K562 (cell line): ENCODE measurements at regions not wholly inside any gene's neighbourhood (a gene's known extent, or its start where the extent isn't known, plus 50 kb on each side); places are given as distances from the start of the nearest gene placed in this dataset.

Experiments used
- ATAC-seq: fragments of 200-7000 bp; cut with Tn5 transposase; 3 replicates; pipeline ENCODE4 v1.9.1; 2020; ENCODE audit warnings: moderate library complexity
- BruUV-seq: library from RNA; stranded (reverse); fragments of 400-500 nt; replicated peaks from 2 replicates; lab custom pipeline; 2021; lab: Mats Ljungman, UMichigan
- CTCF ChIA-PET: fragments of 300-600 bp; formaldehyde crosslinking; extraction: SDS; loops from one replicate; lab custom pipeline; 2021; ENCODE audit warnings: low intra/inter-chr PET ratio; lab: Yijun Ruan, JAX
- POLR2A ChIA-PET: fragments of 300-600, 350-650 bp; sonication (Branson Sonifier 250); formaldehyde crosslinking; extraction: SDS; loops from one replicate; lab custom pipeline; 2021; ENCODE audit warnings: antibody characterized with exemption, inconsistent platforms; lab: Yijun Ruan, JAX
- DNase-seq, 4 experiments: peaks; one replicate each; pipeline versions ENCODE4 v3.0.0 to v3.0.0-alpha.2; 2011 to 2018; ENCODE audit warnings: low spot score in 3 of 4, mixed read lengths in 3 of 4; ENCODE audit errors: extremely low read depth in 1 of 4
- FAIRE-seq: peaks from 2 replicates; lab custom pipeline; 2011; peaks lifted over from hg19 to GRCh38; lab: Jason Lieb, UNC
- H2AFZ ChIP-seq: 2 replicates; pipeline ENCODE4 v1.6.0; 2011; ENCODE audit warnings: low read depth, low read length, control low read depth, inconsistent platforms
- H3K27ac ChIP-seq: fragments of 200-600 bp; 3 replicates; pipeline ENCODE4 v1.8.0; 2011; ENCODE audit warnings: low read depth, mild to moderate bottlenecking, control low read depth, inconsistent platforms, low read length, moderate library complexity, mixed read lengths; ENCODE audit errors: extremely low read depth
- H3K27me3 ChIP-seq, 2 experiments: fragments of 300-600 bp in 1 of 2; 2 replicates in 1 of 2; 3 replicates in 1 of 2; pipeline versions ENCODE4 v1.6.0 to v1.8.0; 2011; ENCODE audit warnings: inconsistent platforms in 2 of 2, low read length in 2 of 2, mild to moderate bottlenecking in 1 of 2, mixed read lengths in 1 of 2, moderate library complexity in 1 of 2; ENCODE audit not compliant: control insufficient read depth in 2 of 2, insufficient read depth in 2 of 2
- H3K36me3 ChIP-seq: fragments of 300-600 bp; 3 replicates; pipeline ENCODE4 v1.8.0; 2011; ENCODE audit warnings: mild to moderate bottlenecking, low read length, inconsistent platforms; ENCODE audit not compliant: control insufficient read depth, insufficient read depth
- H3K4me1 ChIP-seq, 2 experiments: fragments of 200-600 bp in 1 of 2; replicated peaks in 1 of 2; 2 replicates in 1 of 2; 3 replicates in 1 of 2; pipeline versions ENCODE4 v1.5.1 to v1.8.0; 2011; ENCODE audit warnings: inconsistent platforms in 2 of 2, low read length in 2 of 2, mild to moderate bottlenecking in 1 of 2, mixed read lengths in 1 of 2, moderate library complexity in 1 of 2; ENCODE audit not compliant: control insufficient read depth in 2 of 2, insufficient read depth in 2 of 2
- H3K4me2 ChIP-seq: 2 replicates; pipeline ENCODE4 v1.6.1; 2011; ENCODE audit warnings: low read length, control low read depth, inconsistent platforms, mixed read lengths; ENCODE audit not compliant: insufficient read depth
- H3K4me3 ChIP-seq: fragments of 200-600 bp; sonication (generic), shearing (Covaris generic); 2 replicates; pipeline ENCODE4 v1.5.1; 2016; ENCODE audit warnings: control low read depth, inconsistent platforms
- H3K79me2 ChIP-seq: fragments of 200-600 bp; 3 replicates; pipeline ENCODE4 v1.8.0; 2011; ENCODE audit warnings: low read length, inconsistent platforms; ENCODE audit not compliant: control insufficient read depth, insufficient read depth
- H3K9ac ChIP-seq, 2 experiments: 2 replicates each; pipeline versions ENCODE4 v1.6.0 to v1.6.1; 2011; ENCODE audit warnings: low read depth in 2 of 2, low read length in 2 of 2, control low read depth in 1 of 2, inconsistent platforms in 1 of 2, mild to moderate bottlenecking in 1 of 2, mixed read lengths in 1 of 2; ENCODE audit not compliant: insufficient read depth in 1 of 2
- H3K9me1 ChIP-seq: one replicate; pipeline ENCODE4 v1.6.0; 2011; ENCODE audit warnings: inconsistent platforms, mild to moderate bottlenecking, low read length, moderate library complexity; ENCODE audit not compliant: control insufficient read depth, insufficient read depth
- H3K9me3 ChIP-seq: replicated peaks from 2 replicates; pipeline ENCODE4 v1.5.1; 2011; ENCODE audit warnings: low read depth, low read length, inconsistent platforms; ENCODE audit not compliant: control insufficient read depth, insufficient read depth
- H4K20me1 ChIP-seq: replicated peaks from 2 replicates; pipeline ENCODE4 v1.6.1; 2011; ENCODE audit warnings: low read length, inconsistent platforms, mixed read lengths; ENCODE audit not compliant: control insufficient read depth, insufficient read depth
- C11orf30 ChIP-seq: fragments of 450-650 bp; IDR thresholded peaks from 2 replicates; pipeline ENCODE4 v1.6.1; 2016; ENCODE audit warnings: low read depth, mild to moderate bottlenecking
- FOXA3 ChIP-seq, 2 experiments: fragments of 450-650 bp in 1 of 2; sonication (generic) in 1 of 2; formaldehyde crosslinking; IDR thresholded peaks in 1 of 2; conservative IDR thresholded peaks in 1 of 2; 2 replicates each; pipeline versions ENCODE4 v1.4.0 to v1.8.0; 2020 to 2022; ENCODE audit warnings: mild to moderate bottlenecking in 2 of 2, missing genetic modification reagents in 1 of 2
- HDGF ChIP-seq: fragments of 450-650 bp; IDR thresholded peaks from 2 replicates; pipeline ENCODE4 v1.6.1; 2016
- HMBOX1 ChIP-seq: sonication (generic); IDR thresholded peaks from 2 replicates; pipeline ENCODE4 v1.6.1; 2016
- MAFG ChIP-seq: fragments of 450-650 bp; conservative IDR thresholded peaks from 2 replicates; pipeline ENCODE4 v1.6.1; 2016; ENCODE audit warnings: missing genetic modification characterization, missing compliant biosample characterization
- SIX5 ChIP-seq, 2 experiments: IDR thresholded peaks; 2 replicates each; pipeline ENCODE4 v1.6.1; 2011; ENCODE audit warnings: low read length in 2 of 2, borderline replicate concordance in 1 of 2, low read depth in 1 of 2, mild to moderate bottlenecking in 1 of 2, moderate library complexity in 1 of 2; ENCODE audit not compliant: insufficient read depth in 1 of 2
- SNIP1 ChIP-seq: fragments of 450-650 bp; IDR thresholded peaks from 2 replicates; pipeline ENCODE4 v1.7.1; 2017; ENCODE audit warnings: low read depth, mild to moderate bottlenecking
- TEAD2 ChIP-seq: fragments of 450-650 bp; IDR thresholded peaks from 2 replicates; pipeline ENCODE4 v1.6.1; 2016; ENCODE audit warnings: missing genetic modification characterization, control low read depth, missing compliant biosample characterization
- ZNF316 ChIP-seq: fragments of 450-650 bp; IDR thresholded peaks from 2 replicates; pipeline ENCODE4 v1.6.1; 2016
- WGBS: fragments of 100-300 bp; shearing (Covaris generic); methylation state at CpG from one replicate; pipeline ENCODE4 v1.1.6; 2016; ENCODE audit warnings: low coverage, mixed read lengths; ENCODE audit not compliant: insufficient coverage; ENCODE audit errors: missing lambda C conversion rate; 5-methylcytosine and 5-hydroxymethylcytosine counted together
- in situ Hi-C: fragments of 300-500 bp; cut with MboI; formaldehyde crosslinking; loops from 4 replicates; pipeline ENCODE4 v1.15.0; 2018; ENCODE audit warnings: inconsistent platforms, mixed read lengths
- intact Hi-C: fragments of 100-400 bp; cut with micrococcal nuclease; formaldehyde crosslinking; loops from 2 replicates; pipeline ENCODE4 v1.14.2; 2022

GRCh38 chr6:137645850-137646249, 151.7 kb upstream of the OLIG3 start:
- H3K9me3 ChIP-seq: no peaks in the 10 kb centered on the region
- no peak overlapping the region for H2AFZ ChIP-seq
- BruUV-seq: no TSS peak
- CTCF ChIA-PET: no interaction called here
- no peaks in the 10 kb centered on the region for H3K79me2 ChIP-seq
- in situ Hi-C loops (loop anchor here (25.0 kb wide), 1 partner anchor 809 kb away; no protein-coding TSS in a partner anchor), intact Hi-C loops (loop anchor here (10.0 kb wide), 1 partner anchor 801 kb away; no protein-coding TSS in a partner anchor)
- no peak overlapping the region for H3K4me2 ChIP-seq
- H3K9ac ChIP-seq: no peak overlapping the region
- no peak for FAIRE-seq
- no peaks in the 10 kb centered on the region for H3K36me3 ChIP-seq
- H3K27ac ChIP-seq: no peak overlapping the region
- TF ChIP-seq SIX5 (IDR thresholded peaks at IDR 0.05; ENCODE audit: borderline replicate concordance in 1 of 2, insufficient read depth in 1 of 2, low read depth in 1 of 2, low read length in 2 of 2) (0 out of 4 replicates have a peak, but pooled peaks of 1 of the 2 experiments have one; percentile 11), HDGF (no peak)
- H3K27me3 ChIP-seq: peaks cover 2 to 5% of the 10 kb centered on the region in 2 experiments; a peak in 1 of 5 replicates
- no peaks in the 10 kb centered on the region for H3K9me1 ChIP-seq
- H3K4me1 ChIP-seq: no peaks in the 10 kb centered on the region
- no peak for ATAC-seq
- no peak overlapping the region for H3K4me3 ChIP-seq
- H4K20me1 ChIP-seq: no peaks in the 10 kb centered on the region
- DNase-seq: no peak
- 6% methylated on average over 13 of the region's 13 CpGs for WGBS
- POLR2A ChIA-PET: no interaction called here

- in situ Hi-C loops (loop anchor here (25.0 kb wide), 1 partner anchor 809 kb away; no protein-coding TSS in a partner anchor), intact Hi-C loops (loop anchor here (10.0 kb wide), 1 partner anchor 802 kb away; no protein-coding TSS in a partner anchor)
- FAIRE-seq (no peak), ATAC-seq (no peak), DNase-seq (no peak)
- Histone ChIP-seq H3K9me3 (no peaks in the 10 kb centered on the region), H2AFZ (no peak overlapping the region), H3K36me3 (no peaks in the 10 kb centered on the region), H3K27me3 (peaks cover 0 to 5% of the 10 kb centered on the region in 2 experiments; a peak in 1 of 5 replicates), H3K4me3 (no peak overlapping the region), H3K4me1 (no peaks in the 10 kb centered on the region), H3K9ac (no peak overlapping the region), H3K9me1 (no peaks in the 10 kb centered on the region), H3K27ac (no peak overlapping the region), H4K20me1 (no peaks in the 10 kb centered on the region), H3K4me2 (no peak overlapping the region), H3K79me2 (no peaks in the 10 kb centered on the region)
- BruUV-seq: no TSS peak
- ChIA-PET CTCF (no interaction called here), POLR2A (interaction anchor here (0.6 kb wide), 1 partner anchor 368 kb away, joined by 3 read pairs; no protein-coding TSS in a partner anchor)
- TF ChIP-seq MAFG (tag): peak; percentile 28; the same call in 1 of the 2 replicates
- peak; percentile 42; the same call in 1 of the 2 replicates for TF ChIP-seq C11orf30
- no peak for TF ChIP-seq HMBOX1
- TF ChIP-seq ZNF316: peak; percentile 69; the same call in 1 of the 2 replicates
- TF ChIP-seq TEAD2: no peak
- TF ChIP-seq SNIP1: no peak
- TF ChIP-seq FOXA3 (CRISPR knock-in tag; conservative IDR thresholded peaks at IDR 0.05 in 1 of 2, IDR thresholded peaks at IDR 0.05 in 1 of 2): no peak
- WGBS: no CpG with 5 or more reads among the region's 1 CpG
Observed at GRCh38 chr6:137646484-137646883, 152.3 kb upstream of the OLIG3 start.
